IMR-90 (cell line): ENCODE measurements at regions not wholly inside any gene's neighbourhood (a gene's known extent, or its start where the extent isn't known, plus 50 kb on each side); places are given as distances from the start of the nearest gene placed in this dataset.

Experiments
- BHLHE40 ChIP-seq: fragments of 150-350 bp; IDR thresholded peaks from 2 replicates; pipeline ENCODE4 v1.6.1; 2016; ENCODE audit warnings: mild to moderate bottlenecking, low read depth, low read length
- CEBPB ChIP-seq: IDR thresholded peaks from 2 replicates; pipeline ENCODE4 v1.6.1; 2012; ENCODE audit warnings: low read depth, low read length, improper control_type of control experiment
- CHD1 ChIP-seq: IDR thresholded peaks from 2 replicates; pipeline ENCODE4 v1.6.1; 2012; ENCODE audit warnings: low read depth, low read length, improper control_type of control experiment
- FOS ChIP-seq: fragments of 150-350 bp; IDR thresholded peaks from 2 replicates; pipeline ENCODE4 v1.6.1; 2016; ENCODE audit warnings: low read depth, low read length
- MAZ ChIP-seq: IDR thresholded peaks from 2 replicates; pipeline ENCODE4 v1.6.1; 2012; ENCODE audit warnings: low read depth, mild to moderate bottlenecking, low read length, improper control_type of control experiment, moderate library complexity, borderline replicate concordance
- POLR2A ChIP-seq: IDR thresholded peaks from 2 replicates; pipeline ENCODE4 v1.6.1; 2012; ENCODE audit warnings: mild to moderate bottlenecking, low read depth, low read length
- TF ChIP-seq, protein P1 (sequence below): conservative IDR thresholded peaks from 2 replicates; pipeline ENCODE4 v1.5.1; 2012; ENCODE audit warnings: mild to moderate bottlenecking, low read depth, low read length, improper control_type of control experiment

DNA sequence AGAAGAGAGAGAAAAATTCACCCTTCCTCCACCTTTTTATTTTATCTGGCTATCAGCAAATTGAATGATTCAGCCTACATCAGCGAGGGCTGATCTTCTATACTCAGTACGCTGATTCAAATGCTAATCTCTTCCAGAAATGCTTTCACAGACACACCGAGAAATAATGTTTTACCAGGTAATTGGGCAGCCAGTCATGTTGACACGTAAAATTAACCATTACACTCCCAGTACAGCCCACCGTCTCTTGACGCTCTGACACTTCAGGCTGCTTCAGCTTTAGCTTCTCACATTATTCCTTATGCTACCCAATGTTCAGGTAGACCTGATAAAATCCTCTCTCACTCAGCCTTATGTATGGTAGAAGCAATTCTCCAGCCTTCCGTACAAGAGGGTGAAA is 835.2 kb upstream of the PCDH10 start:
- TF ChIP-seq POLR2A = no peak
- no peak for TF ChIP-seq BHLHE40
- TF ChIP-seq, protein P1, sequence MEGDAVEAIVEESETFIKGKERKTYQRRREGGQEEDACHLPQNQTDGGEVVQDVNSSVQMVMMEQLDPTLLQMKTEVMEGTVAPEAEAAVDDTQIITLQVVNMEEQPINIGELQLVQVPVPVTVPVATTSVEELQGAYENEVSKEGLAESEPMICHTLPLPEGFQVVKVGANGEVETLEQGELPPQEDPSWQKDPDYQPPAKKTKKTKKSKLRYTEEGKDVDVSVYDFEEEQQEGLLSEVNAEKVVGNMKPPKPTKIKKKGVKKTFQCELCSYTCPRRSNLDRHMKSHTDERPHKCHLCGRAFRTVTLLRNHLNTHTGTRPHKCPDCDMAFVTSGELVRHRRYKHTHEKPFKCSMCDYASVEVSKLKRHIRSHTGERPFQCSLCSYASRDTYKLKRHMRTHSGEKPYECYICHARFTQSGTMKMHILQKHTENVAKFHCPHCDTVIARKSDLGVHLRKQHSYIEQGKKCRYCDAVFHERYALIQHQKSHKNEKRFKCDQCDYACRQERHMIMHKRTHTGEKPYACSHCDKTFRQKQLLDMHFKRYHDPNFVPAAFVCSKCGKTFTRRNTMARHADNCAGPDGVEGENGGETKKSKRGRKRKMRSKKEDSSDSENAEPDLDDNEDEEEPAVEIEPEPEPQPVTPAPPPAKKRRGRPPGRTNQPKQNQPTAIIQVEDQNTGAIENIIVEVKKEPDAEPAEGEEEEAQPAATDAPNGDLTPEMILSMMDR = no peak
- no peak for TF ChIP-seq FOS
- no peak for TF ChIP-seq CEBPB
- no peak for TF ChIP-seq MAZ
- TF ChIP-seq CHD1 = no peak
